H9 (cell line): ENCODE measurements at regions not wholly inside any gene's neighbourhood (a gene's known extent, or its start where the extent isn't known, plus 50 kb on each side); places are given as distances from the start of the nearest gene placed in this dataset.

Experiments
- DNase-seq: peaks from one replicate; pipeline ENCODE4 v3.0.0-alpha.2; 2017
- H2AFZ ChIP-seq: one replicate; pipeline ENCODE4 v1.6.1; 2013; ENCODE audit warnings: mild to moderate bottlenecking, low read length, control low read depth, moderate library complexity
- H2AK5ac ChIP-seq: 2 replicates; pipeline ENCODE4 v1.6.1; 2013; ENCODE audit warnings: low read length, control low read depth, mixed read lengths; ENCODE audit not compliant: insufficient read length
- H2BK120ac ChIP-seq: one replicate; pipeline ENCODE4 v1.6.1; 2013; ENCODE audit warnings: low read depth, mild to moderate bottlenecking, low read length, control low read depth, inconsistent platforms; ENCODE audit not compliant: poor library complexity, severe bottlenecking
- H2BK12ac ChIP-seq: 2 replicates; pipeline ENCODE4 v1.6.1; 2013; ENCODE audit warnings: low read length, control low read depth, mixed read lengths, low read depth; ENCODE audit not compliant: insufficient read length
- H2BK15ac ChIP-seq: 2 replicates; pipeline ENCODE4 v1.6.1; 2013; ENCODE audit warnings: low read depth, low read length, control low read depth
- H2BK20ac ChIP-seq: one replicate; pipeline ENCODE4 v1.6.1; 2013; ENCODE audit warnings: low read depth, mild to moderate bottlenecking, low read length, control low read depth, inconsistent platforms; ENCODE audit not compliant: poor library complexity, severe bottlenecking
- H2BK5ac ChIP-seq: 2 replicates; pipeline ENCODE4 v1.6.1; 2013; ENCODE audit warnings: low read length, control low read depth, mixed read lengths; ENCODE audit not compliant: insufficient read length
- H3K14ac ChIP-seq: 2 replicates; pipeline ENCODE4 v1.6.1; 2013; ENCODE audit warnings: low read length, control low read depth; ENCODE audit not compliant: insufficient read depth
- H3K18ac ChIP-seq: 2 replicates; pipeline ENCODE4 v1.6.1; 2013; ENCODE audit warnings: low read depth, mild to moderate bottlenecking, mixed read lengths, low read length, control low read depth; ENCODE audit not compliant: insufficient read length
- H3K23ac ChIP-seq: 2 replicates; pipeline ENCODE4 v1.6.1; 2013; ENCODE audit warnings: low read length, control low read depth, mixed read lengths, low read depth; ENCODE audit not compliant: insufficient read length
- H3K23me2 ChIP-seq: 2 replicates; pipeline ENCODE4 v1.6.1; 2013; ENCODE audit warnings: low read depth, mild to moderate bottlenecking, mixed read lengths, low read length, control low read depth; ENCODE audit not compliant: insufficient read length, poor library complexity, severe bottlenecking
- H3K27ac ChIP-seq: 2 replicates; pipeline ENCODE4 v1.5.1; 2013; ENCODE audit warnings: low read length, control low read depth, mixed read lengths, low read depth; ENCODE audit not compliant: insufficient read length
- H3K27me3 ChIP-seq: 2 replicates; pipeline ENCODE4 v1.6.1; 2013; ENCODE audit warnings: low read length, control low read depth, inconsistent platforms; ENCODE audit not compliant: insufficient read depth
- H3K4ac ChIP-seq: 2 replicates; pipeline ENCODE4 v1.6.1; 2013; ENCODE audit warnings: low read depth, mild to moderate bottlenecking, control low read depth, inconsistent platforms, low read length, moderate library complexity
- H3K4me1 ChIP-seq: 2 replicates; pipeline ENCODE4 v1.6.1; 2013; ENCODE audit warnings: low read length, control low read depth, inconsistent platforms; ENCODE audit not compliant: insufficient read depth
- H3K4me2 ChIP-seq: 2 replicates; pipeline ENCODE4 v1.6.1; 2013; ENCODE audit warnings: low read length, control low read depth, mixed read lengths; ENCODE audit not compliant: insufficient read length, insufficient read depth
- H3K56ac ChIP-seq: 2 replicates; pipeline ENCODE4 v1.6.1; 2013; ENCODE audit warnings: low read depth, mild to moderate bottlenecking, mixed read lengths, low read length, control low read depth; ENCODE audit not compliant: insufficient read length
- H3K79me1 ChIP-seq: 2 replicates; pipeline ENCODE4 v1.6.1; 2013; ENCODE audit warnings: low read depth, mild to moderate bottlenecking, moderate library complexity, low read length, control low read depth, inconsistent platforms; ENCODE audit not compliant: insufficient read depth, poor library complexity, severe bottlenecking
- H3K79me2 ChIP-seq: 2 replicates; pipeline ENCODE4 v1.6.1; 2013; ENCODE audit warnings: low read length, control low read depth, inconsistent platforms; ENCODE audit not compliant: insufficient read depth
- H3K9ac ChIP-seq: 2 replicates; pipeline ENCODE4 v1.6.1; 2013; ENCODE audit warnings: low read length, control low read depth, mixed read lengths; ENCODE audit not compliant: insufficient read length; ENCODE audit errors: extremely low read depth
- H3K9me3 ChIP-seq: one replicate; pipeline ENCODE4 v1.6.1; 2013; ENCODE audit warnings: low read depth, low read length, inconsistent platforms; ENCODE audit not compliant: control insufficient read depth
- H3T11ph ChIP-seq: one replicate; pipeline ENCODE4 v1.6.1; 2013; ENCODE audit warnings: mild to moderate bottlenecking, low read length, control low read depth, inconsistent platforms
- H4K20me1 ChIP-seq: one replicate; pipeline ENCODE4 v1.6.1; 2013; ENCODE audit not compliant: control insufficient read depth, insufficient read length, insufficient read depth
- H4K5ac ChIP-seq: 2 replicates; pipeline ENCODE4 v1.6.1; 2013; ENCODE audit warnings: low read depth, mild to moderate bottlenecking, mixed read lengths, low read length, control low read depth; ENCODE audit not compliant: insufficient read length
- H4K8ac ChIP-seq: replicated peaks from 2 replicates; pipeline ENCODE4 v1.6.1; 2013; ENCODE audit warnings: low read length, control low read depth, mixed read lengths, low read depth; ENCODE audit not compliant: insufficient read length
- H4K91ac ChIP-seq: 2 replicates; pipeline ENCODE4 v1.6.1; 2013; ENCODE audit warnings: low read depth, mild to moderate bottlenecking, moderate library complexity, mixed read lengths, low read length, control low read depth; ENCODE audit not compliant: insufficient read length
- H3K27ac Mint-ChIP-seq, 3 experiments: 2 replicates in 2 of 3; 3 replicates in 1 of 3; pipeline ENCODE4 v1.8.0; 2020 to 2021; ENCODE audit warnings: mixed read lengths in 3 of 3, mild to moderate bottlenecking in 1 of 3, moderate library complexity in 1 of 3
- H3K27me3 Mint-ChIP-seq: 2 replicates; pipeline ENCODE4 v1.8.0; 2021; ENCODE audit warnings: low read depth, mild to moderate bottlenecking, moderate library complexity, mixed read lengths
- H3K36me3 Mint-ChIP-seq, 3 experiments: 2 replicates in 2 of 3; 3 replicates in 1 of 3; pipeline ENCODE4 v1.8.0; 2020 to 2021; ENCODE audit warnings: low read depth in 3 of 3, mixed read lengths in 3 of 3; ENCODE audit not compliant: insufficient read depth in 1 of 3
- H3K4me1 Mint-ChIP-seq, 2 experiments: 2 replicates each; pipeline ENCODE4 v1.8.0; 2020; ENCODE audit warnings: mixed read lengths in 2 of 2
- H3K4me3 Mint-ChIP-seq, 2 experiments: 2 replicates in 1 of 2; 3 replicates in 1 of 2; pipeline ENCODE4 v1.8.0; 2020 to 2021; ENCODE audit warnings: mild to moderate bottlenecking in 2 of 2, mixed read lengths in 2 of 2, moderate library complexity in 1 of 2
- H3K9me3 Mint-ChIP-seq, 2 experiments: 2 replicates in 1 of 2; 3 replicates in 1 of 2; pipeline ENCODE4 v1.8.0; 2020; ENCODE audit warnings: mild to moderate bottlenecking in 2 of 2, mixed read lengths in 2 of 2, moderate library complexity in 1 of 2
- CTCF ChIP-seq: fragments of 200-600 bp; sonication (generic); conservative IDR thresholded peaks from 3 replicates; pipeline ENCODE4 v1.8.0; 2021; ENCODE audit warnings: antibody characterized with exemption, mild to moderate bottlenecking
- WGBS: extraction: QIAGEN DNeasy Blood & Tissue Kit; methylation state at CpG from one replicate; pipeline ENCODE4 v1.1.7; 2013; ENCODE audit warnings: missing lambda C conversion rate, low lambda C conversion rate, mixed read lengths; ENCODE audit not compliant: insufficient read length; ENCODE audit errors: extremely low coverage; 5-methylcytosine and 5-hydroxymethylcytosine counted together

GRCh38 chr9:103474156-103474555 lies 479.0 kb downstream of the CYLC2 start:
- no peak overlapping the region for H3T11ph ChIP-seq
- no peak for TF ChIP-seq CTCF
- Mint-ChIP-seq H3K4me3 (no peak overlapping the region), H3K36me3 (no peaks in the 10 kb centered on the region), H3K27ac (no peak overlapping the region), H3K9me3 (peaks cover 0 to 2% of the 10 kb centered on the region in 2 experiments; a peak in 2 of 5 replicates), H3K4me1 (peaks cover 4 to 6% of the 10 kb centered on the region in 2 experiments; a peak in 2 of 4 replicates), H3K27me3 (no peaks in the 10 kb centered on the region; the same call in 1 of the 2 replicates)
- WGBS: no CpG with 5 or more reads among the region's 1 CpG
- H3K9me3 ChIP-seq: no peaks in the 10 kb centered on the region
- no peak overlapping the region for H2BK5ac ChIP-seq
- no peak overlapping the region for H2BK120ac ChIP-seq
- no peak overlapping the region for H2AK5ac ChIP-seq
- no peaks in the 10 kb centered on the region for H3K27me3 ChIP-seq
- no peak overlapping the region for H3K9ac ChIP-seq
- no peak overlapping the region for H2BK20ac ChIP-seq
- no peak overlapping the region for H2BK12ac ChIP-seq
- H4K8ac ChIP-seq: no peak overlapping the region
- no peak for DNase-seq
- no peaks in the 10 kb centered on the region for H3K23me2 ChIP-seq
- no peaks in the 10 kb centered on the region for H3K4me1 ChIP-seq
- no peaks in the 10 kb centered on the region for H3K79me2 ChIP-seq
- H3K27ac ChIP-seq: no peak overlapping the region
- no peak overlapping the region for H4K91ac ChIP-seq
- no peak overlapping the region for H3K4me2 ChIP-seq
- no peak overlapping the region for H2BK15ac ChIP-seq
- H3K18ac ChIP-seq: no peak overlapping the region
- H3K56ac ChIP-seq: no peak overlapping the region
- no peak overlapping the region for H2AFZ ChIP-seq
- no peak overlapping the region for H3K23ac ChIP-seq
- H4K5ac ChIP-seq: no peak overlapping the region
- no peak overlapping the region for H3K14ac ChIP-seq
- H3K4ac ChIP-seq: no peak overlapping the region
- no peaks in the 10 kb centered on the region for H3K79me1 ChIP-seq
- no peaks in the 10 kb centered on the region for H4K20me1 ChIP-seq
